ENCODE measurements at regions not wholly inside any gene's neighbourhood (a gene's known extent, or its start where the extent isn't known, plus 50 kb on each side); places are given as distances from the start of the nearest gene placed in this dataset.

DNA sequence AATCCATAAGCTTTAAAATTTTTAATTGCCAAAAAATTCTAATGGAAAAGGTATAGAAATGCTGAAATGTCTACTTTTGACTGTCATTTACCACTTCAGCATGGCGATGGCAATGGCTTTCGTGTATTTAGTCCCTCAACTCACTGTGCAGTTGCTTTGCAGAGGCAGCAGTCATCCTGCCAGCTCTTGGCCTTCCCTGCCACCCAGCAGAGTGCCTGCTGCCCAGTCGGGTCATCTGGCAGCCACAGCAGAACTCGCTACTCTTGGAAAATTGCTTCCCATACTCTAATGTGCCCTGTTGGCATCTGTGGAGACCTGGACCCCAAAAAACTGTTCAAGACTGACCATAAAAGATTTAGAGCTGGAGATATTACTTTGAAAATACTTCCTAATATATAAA lies 383.2 kb downstream of the UQCRFS1 start:
- no peak for TF ChIP-seq ZNF274 (IDR thresholded peaks at IDR 0.05; ENCODE audit: low read depth, low read length)
- H3K4me3 ChIP-seq (ENCODE audit: low read length), result no peak overlapping the region

DNA sequence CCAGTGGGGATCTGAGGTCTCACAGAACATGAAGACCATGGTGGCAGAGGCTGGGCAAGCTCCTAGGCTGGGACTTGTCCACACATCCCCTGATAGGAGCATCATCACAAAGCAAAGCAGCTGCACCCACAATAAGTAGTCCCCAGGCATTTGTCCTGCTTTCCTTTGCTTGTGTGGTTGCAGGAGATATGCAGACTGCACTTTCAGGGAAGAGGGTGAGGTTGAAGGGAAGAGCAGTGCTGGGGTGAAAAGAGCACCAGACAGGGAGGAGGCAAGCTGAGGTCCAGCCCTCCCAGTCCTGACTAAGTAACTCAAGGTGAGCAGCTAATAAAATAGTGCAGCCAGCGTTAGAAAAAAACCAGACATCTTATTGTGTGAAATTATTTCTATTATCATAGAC lies 383.6 kb downstream of the UQCRFS1 start:
- no peak for TF ChIP-seq ZNF274 (IDR thresholded peaks at IDR 0.05; ENCODE audit: low read depth, low read length)
- H3K4me3 ChIP-seq (ENCODE audit: low read length), result no peak overlapping the region

DNA sequence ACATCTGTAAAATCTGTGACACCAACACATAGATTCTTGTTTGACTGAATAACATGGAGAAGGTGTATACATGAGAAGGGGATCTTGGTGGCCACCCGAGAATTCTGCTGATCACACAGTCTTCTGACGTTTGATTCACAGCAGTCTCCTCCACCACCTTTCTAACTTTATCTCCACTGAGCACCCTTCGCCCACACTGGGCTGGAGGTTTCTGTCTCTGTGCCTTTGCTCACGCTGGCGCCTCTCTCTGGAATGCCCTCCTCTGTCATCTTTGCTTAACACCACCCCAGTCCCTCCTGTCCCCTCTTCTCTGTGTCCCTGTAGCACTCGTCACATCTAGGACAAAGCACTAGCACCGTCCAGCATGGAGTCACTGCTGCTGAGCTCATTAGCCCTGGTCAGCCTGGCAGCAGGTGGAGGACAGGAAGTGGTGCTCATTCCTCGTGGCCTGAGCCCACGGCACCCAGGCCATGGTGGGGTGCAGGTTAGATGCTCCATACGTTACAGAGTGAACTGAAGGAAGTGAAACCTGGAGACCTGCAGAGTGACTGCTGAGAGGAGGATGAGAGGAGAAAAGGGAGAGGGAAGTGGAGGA lies 384.6 kb downstream of the UQCRFS1 start:
- no peak for TF ChIP-seq ZNF274 (IDR thresholded peaks at IDR 0.05; ENCODE audit: low read depth, low read length)
- no peak overlapping the region for H3K4me3 ChIP-seq (ENCODE audit: low read length)

DNA sequence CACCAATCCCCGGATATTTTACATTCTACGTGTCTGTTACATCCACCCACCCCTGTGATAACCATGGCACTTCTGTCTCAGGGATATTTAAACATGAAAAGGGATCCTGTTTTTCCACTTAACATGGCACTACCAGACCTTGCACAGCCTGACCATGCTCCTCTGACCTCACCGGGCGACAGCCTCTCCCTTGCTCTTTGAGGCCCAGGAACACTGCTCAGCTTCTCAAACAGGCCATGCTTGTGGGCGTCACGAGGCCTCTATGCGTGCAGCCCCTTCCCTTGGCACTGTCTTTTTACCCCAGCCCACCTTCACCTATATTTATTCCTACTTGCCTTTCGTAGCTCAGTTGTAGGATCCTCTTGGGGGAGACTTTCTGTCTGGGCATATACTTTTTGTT lies 385.6 kb downstream of the UQCRFS1 start:
- no peak overlapping the region for H3K4me3 ChIP-seq (ENCODE audit: low read length)
- TF ChIP-seq ZNF274 (IDR thresholded peaks at IDR 0.05; ENCODE audit: low read depth, low read length), result no peak

DNA sequence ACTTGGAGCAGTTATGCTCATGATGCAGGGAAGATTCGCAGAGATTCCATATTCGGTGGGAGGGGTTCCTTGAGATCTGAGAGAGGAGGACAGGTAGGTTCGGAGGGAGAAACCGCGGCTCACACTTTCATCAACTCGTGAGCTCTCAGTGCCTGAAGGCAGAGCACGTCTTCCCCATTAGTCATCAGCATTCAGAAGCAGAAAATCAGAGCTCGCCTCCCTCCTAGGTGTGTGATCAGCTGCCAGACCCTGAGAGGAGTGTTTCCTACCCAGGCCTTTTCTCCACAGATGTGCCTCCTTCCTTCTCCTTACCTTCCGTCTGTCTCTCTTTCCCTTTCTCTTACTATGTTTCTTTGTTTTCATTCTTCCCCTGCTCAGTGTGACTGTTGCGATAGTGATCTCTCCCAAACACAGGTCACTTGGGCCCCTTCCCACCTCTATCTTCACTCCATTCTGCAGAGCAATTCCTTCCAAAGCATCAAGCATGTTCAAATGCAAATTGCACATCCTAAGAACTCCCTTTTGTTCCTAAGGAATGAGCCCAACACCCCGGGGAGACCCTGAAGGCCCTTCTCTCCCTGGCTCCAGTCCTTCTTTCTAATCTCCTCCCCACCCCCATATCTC lies 389.5 kb downstream of the UQCRFS1 start:
- TF ChIP-seq ZNF274 (IDR thresholded peaks at IDR 0.05; ENCODE audit: low read depth, low read length), result no peak

DNA sequence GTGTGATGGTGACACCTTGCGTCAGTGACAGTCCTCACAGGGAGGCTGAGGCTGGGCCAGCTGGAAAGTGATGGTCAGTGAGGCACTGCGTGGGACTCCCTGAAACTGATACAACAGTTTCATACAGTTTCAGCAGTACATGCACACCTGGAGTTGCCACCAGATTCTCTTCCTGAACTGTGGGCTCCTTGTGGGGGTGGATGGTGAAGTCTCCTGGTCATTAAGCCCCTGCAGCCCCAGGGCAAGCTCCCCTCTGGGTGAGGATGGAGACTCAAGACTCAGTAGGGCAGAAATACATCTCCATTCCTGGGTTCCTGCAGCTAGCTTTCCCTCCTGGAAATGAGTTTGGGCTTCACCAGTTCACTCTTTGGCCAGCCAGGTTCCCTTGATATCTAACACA lies 392.7 kb downstream of the UQCRFS1 start:
- H3K4me3 ChIP-seq (ENCODE audit: low read length), result no peak overlapping the region
- no peak for TF ChIP-seq ZNF274 (IDR thresholded peaks at IDR 0.05; ENCODE audit: low read depth, low read length)

More for the DNA sequence above, 389.5 kb downstream of the UQCRFS1 start:
- H3K4me3 ChIP-seq (ENCODE audit: low read length), result no peak overlapping the region

DNA sequence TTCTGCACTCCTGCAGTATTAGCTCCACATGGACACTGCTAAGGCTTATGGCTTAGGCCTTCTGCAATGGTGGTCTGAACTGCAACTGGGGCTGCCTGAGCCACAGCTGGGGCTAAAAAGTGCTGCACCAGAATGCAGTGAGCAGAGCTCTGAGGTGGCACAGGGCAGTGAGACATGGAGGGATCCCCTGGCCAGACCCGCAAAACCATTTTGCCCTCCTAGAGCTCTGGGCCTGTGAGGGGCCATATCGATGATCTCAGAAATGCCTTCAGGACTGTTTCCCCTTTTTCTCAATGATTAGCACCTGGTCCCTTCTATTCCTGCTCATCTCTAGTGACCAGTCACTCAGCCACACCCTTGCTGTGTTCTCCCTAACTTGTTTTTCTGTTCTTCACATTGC lies 397.7 kb downstream of the UQCRFS1 start:
- H3K4me3 ChIP-seq (ENCODE audit: low read length), result no peak overlapping the region
- no peak for TF ChIP-seq ZNF274 (IDR thresholded peaks at IDR 0.05; ENCODE audit: low read depth, low read length)

DNA sequence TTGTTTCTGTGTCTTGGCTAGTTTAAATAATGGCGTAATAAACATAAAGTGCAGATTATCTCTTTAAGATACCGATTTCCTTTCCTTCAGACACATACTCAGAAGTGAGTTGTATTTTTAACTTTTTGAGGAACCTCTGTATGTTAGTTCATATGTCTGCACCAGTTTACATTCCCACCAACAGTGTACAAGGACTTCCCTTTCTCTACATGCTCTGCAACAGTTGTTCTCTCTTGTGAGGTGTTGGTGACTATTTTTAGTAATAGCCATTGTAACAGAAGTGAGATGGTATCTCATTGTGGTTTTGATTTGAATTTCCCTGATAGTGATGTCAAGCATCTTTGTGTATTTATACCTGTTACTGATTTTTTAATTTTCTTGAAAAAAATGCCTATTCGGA lies 418.6 kb downstream of the UQCRFS1 start:
- TF ChIP-seq ZNF274 (IDR thresholded peaks at IDR 0.05; ENCODE audit: low read depth, low read length), result no peak
- peak overlapping the region; percentile 16; the same call in 1 of the 2 replicates for H3K4me3 ChIP-seq (ENCODE audit: low read length)

DNA sequence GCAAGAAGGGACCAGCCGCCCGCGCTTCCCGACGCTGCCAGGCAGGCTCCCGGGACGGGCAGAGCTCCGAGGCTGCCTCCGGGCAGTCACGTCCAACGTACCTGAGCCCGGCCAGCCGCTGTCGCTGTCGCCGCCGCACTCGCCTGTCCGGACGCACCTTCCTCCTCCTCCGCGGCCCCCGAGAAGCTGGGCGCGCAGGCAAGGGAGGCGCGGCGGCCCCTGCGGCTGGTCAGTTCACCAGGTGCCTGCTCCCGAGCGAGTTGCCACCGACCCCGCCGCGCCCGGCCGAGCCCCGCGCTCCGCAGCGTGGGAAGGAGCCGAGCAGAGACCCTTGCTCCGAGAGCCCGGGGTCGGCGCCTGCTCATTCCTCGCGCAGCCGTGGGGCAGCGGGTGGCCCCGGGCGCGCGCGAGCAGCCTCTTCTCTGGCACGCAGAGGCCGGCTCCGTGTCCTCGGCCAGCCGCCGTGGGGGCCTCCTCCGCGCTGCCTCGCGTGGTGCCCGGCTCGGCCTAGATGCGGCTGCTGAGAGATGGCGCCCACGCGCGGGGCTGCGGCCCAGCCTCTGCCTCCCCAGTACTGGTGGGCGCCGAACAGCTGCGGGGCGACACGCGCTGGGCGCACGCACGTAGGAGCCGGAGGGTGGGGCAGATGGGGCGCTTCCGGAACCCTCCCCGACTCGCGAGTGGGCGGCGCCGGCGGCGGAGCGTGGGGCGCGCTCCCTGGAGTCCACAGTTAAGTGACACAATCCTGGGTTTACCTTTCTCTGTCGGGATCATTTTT lies 419.4 kb downstream of the UQCRFS1 start:
- H3K4me3 ChIP-seq (ENCODE audit: low read length), result peak overlapping the region; percentile 16
- TF ChIP-seq ZNF274 (IDR thresholded peaks at IDR 0.05; ENCODE audit: low read depth, low read length), result no peak

DNA sequence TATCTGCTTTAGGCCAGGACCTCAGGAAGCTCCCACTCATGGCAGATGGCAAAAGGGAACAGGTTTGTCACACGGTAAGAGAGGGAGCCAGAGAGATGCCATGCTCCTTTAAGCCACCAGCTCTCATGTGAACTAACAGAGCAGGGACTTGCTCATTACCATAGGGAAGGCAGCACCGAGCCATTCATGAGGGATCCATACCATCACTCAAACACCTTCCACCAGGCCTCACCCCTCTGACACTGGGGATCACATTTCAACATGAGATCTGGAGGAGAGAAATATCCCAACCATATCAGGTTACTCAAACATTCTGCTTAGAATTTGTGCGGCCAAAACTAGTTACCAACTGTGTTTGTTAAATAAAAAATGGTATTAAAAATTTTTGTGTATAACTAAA lies 427.0 kb downstream of the UQCRFS1 start:
- H3K4me3 ChIP-seq (ENCODE audit: low read length), result no peak overlapping the region
- TF ChIP-seq ZNF274 (IDR thresholded peaks at IDR 0.05; ENCODE audit: low read depth, low read length), result no peak

DNA sequence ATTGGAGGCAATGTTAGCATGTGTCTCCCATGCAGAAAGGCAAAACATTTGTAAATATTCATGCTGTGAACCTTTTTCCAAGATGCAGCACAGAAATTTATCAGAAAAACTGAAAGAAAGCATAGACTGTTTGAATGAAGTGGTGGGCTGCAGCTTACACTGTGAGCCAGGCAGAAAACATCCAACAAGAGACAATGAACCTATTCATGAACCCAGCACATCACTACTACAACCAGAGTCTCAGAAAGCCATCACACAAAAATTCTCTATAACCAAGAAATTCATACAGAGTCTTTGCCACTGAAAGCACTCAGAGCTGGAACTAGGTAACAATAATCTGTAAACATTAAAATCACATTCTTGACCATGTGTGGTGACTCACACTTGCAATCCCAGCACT lies 448.9 kb downstream of the UQCRFS1 start:
- H3K4me3 ChIP-seq (ENCODE audit: low read length), result no peak overlapping the region
- no peak for TF ChIP-seq ZNF274 (IDR thresholded peaks at IDR 0.05; ENCODE audit: low read depth, low read length)

DNA sequence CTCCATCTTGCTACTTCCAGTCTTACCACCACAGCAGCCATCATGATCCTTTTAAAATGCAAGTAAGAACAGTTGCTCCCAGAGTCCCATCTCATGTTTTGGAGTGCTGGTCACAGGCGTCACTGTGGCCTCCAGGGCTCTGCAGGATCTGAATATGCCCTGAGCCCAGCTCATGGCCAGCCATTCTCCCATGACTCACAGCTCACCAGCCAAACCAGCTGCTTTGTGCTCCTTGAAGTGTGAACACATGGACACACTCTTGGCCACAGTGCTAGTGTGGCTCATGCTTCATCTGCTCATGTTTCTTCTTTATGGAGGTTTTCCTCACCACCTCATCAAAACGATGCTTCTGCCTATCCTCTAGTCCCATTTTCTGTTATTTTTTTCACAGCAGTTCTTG lies 466.5 kb downstream of the UQCRFS1 start:
- no peak overlapping the region for H3K4me3 ChIP-seq (ENCODE audit: low read length)
- TF ChIP-seq ZNF274 (IDR thresholded peaks at IDR 0.05; ENCODE audit: low read depth, low read length), result no peak

DNA sequence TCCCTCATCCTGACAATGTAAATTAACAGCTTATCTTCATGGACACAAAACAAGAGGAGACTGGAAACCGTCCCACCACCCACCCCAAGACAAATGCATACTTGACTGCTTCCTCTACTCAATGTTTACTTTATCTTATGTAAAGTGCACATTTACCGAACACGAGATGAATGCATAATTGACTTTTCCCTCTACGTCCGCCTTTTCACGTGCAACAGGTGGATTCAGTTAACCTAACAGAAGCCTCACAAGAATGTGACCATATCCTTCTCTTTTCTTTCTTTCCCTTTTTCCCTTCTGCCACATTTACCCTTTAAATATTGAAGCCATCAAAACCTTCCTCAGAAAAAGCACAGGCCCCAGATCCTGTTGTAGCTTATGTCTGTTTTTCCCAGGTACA lies 468.0 kb downstream of the UQCRFS1 start:
- no peak overlapping the region for H3K4me3 ChIP-seq (ENCODE audit: low read length)
- no peak for TF ChIP-seq ZNF274 (IDR thresholded peaks at IDR 0.05; ENCODE audit: low read depth, low read length)

DNA sequence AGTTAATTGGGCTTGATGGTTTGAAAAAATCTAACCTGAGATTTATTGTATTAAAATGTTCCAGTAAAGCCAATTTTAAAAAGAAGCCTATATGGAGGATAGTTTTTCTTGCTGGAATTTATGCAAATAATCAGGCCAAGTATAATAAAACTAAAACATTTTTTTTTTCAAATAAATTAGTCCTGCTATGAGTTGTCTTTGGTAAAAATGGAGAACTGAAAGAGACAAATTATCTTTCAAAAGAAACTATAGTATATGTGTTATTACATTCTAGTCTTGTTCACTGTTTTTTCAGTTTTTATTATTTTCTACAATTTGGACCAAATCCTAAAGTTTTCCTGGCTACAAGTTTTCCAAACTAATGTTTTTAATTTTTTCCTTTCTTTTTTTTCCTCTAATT lies 468.9 kb downstream of the UQCRFS1 start:
- no peak overlapping the region for H3K4me3 ChIP-seq (ENCODE audit: low read length)
- no peak for TF ChIP-seq ZNF274 (IDR thresholded peaks at IDR 0.05; ENCODE audit: low read depth, low read length)

Data from GM08714 (cell line).